ENCODE measurements at regions not wholly inside any gene's neighbourhood (a gene's known extent, or its start where the extent isn't known, plus 50 kb on each side); places are given as distances from the start of the nearest gene placed in this dataset.

- no peak for TF ChIP-seq JUND (IDR thresholded peaks at IDR 0.05; ENCODE audit: low read length)
- TF ChIP-seq SIX5 (IDR thresholded peaks at IDR 0.05; ENCODE audit: low read depth, low read length) = no peak
Observed at GRCh38 chr11:134528453-134528852, 116.4 kb upstream of the B3GAT1 start (continued).
